ENCODE measurements at regions not wholly inside any gene's neighbourhood (a gene's known extent, or its start where the extent isn't known, plus 50 kb on each side); places are given as distances from the start of the nearest gene placed in this dataset.

- intact Hi-C loops (cut with micrococcal nuclease) = no loop called here
Measured at GRCh38 chr3:150220799-150221198, 187.3 kb upstream of the TSC22D2 start.

GRCh38 chr3:150220041-150220440, 188.1 kb upstream of the TSC22D2 start:
- intact Hi-C loops (cut with micrococcal nuclease) = no loop called here

- intact Hi-C loops (cut with micrococcal nuclease) = no loop called here
Measured at GRCh38 chr3:150218841-150219240, 189.3 kb upstream of the TSC22D2 start.

GRCh38 chr3:150218236-150218635, 189.9 kb upstream of the TSC22D2 start:
- intact Hi-C loops (cut with micrococcal nuclease) = no loop called here

GRCh38 chr3:150217691-150218090, 190.4 kb upstream of the TSC22D2 start:
- intact Hi-C loops (cut with micrococcal nuclease) = no loop called here

- intact Hi-C loops (cut with micrococcal nuclease) = no loop called here
Measured at GRCh38 chr3:150216866-150217600, 191.1 kb upstream of the TSC22D2 start.

GRCh38 chr3:150216041-150216811, 191.9 kb upstream of the TSC22D2 start:
- intact Hi-C loops (cut with micrococcal nuclease) = no loop called here

- intact Hi-C loops (cut with micrococcal nuclease) = no loop called here
Measured at GRCh38 chr3:150215616-150216015, 192.5 kb upstream of the TSC22D2 start.

- intact Hi-C loops (cut with micrococcal nuclease) = no loop called here
Measured at GRCh38 chr3:150213577-150213976, 194.5 kb upstream of the TSC22D2 start.

GRCh38 chr3:150210461-150211110, 197.5 kb upstream of the TSC22D2 start:
- intact Hi-C loops (cut with micrococcal nuclease) = no loop called here

GRCh38 chr3:150203273-150203672, 204.8 kb upstream of the TSC22D2 start:
- intact Hi-C loops (cut with micrococcal nuclease) = no loop called here

GRCh38 chr3:150202711-150203110, 205.4 kb upstream of the TSC22D2 start:
- intact Hi-C loops (cut with micrococcal nuclease) = no loop called here

- intact Hi-C loops (cut with micrococcal nuclease) = no loop called here
Measured at GRCh38 chr3:150194957-150195356, 213.1 kb upstream of the TSC22D2 start.

GRCh38 chr3:150194513-150194912, 213.6 kb upstream of the TSC22D2 start:
- intact Hi-C loops (cut with micrococcal nuclease) = no loop called here

- intact Hi-C loops (cut with micrococcal nuclease) = loop anchor here (1.0 to 2.0 kb wide), 2 partner anchors 217 to 248 kb away; no protein-coding TSS in a partner anchor
Measured at GRCh38 chr3:150184426-150185071, 213.9 kb upstream of the PFN2 start.

- intact Hi-C loops (cut with micrococcal nuclease) = loop anchor here (1.0 to 2.0 kb wide), 2 partner anchors 217 to 247 kb away; no protein-coding TSS in a partner anchor
Measured at GRCh38 chr3:150183678-150184425, 213.2 kb upstream of the PFN2 start.

- intact Hi-C loops (cut with micrococcal nuclease) = no loop called here
Measured at GRCh38 chr3:150180334-150180733, 209.6 kb upstream of the PFN2 start.

GRCh38 chr3:150179330-150179729, 208.6 kb upstream of the PFN2 start:
- intact Hi-C loops (cut with micrococcal nuclease) = no loop called here

GRCh38 chr3:150177673-150178381, 207.1 kb upstream of the PFN2 start:
- intact Hi-C loops (cut with micrococcal nuclease) = no loop called here

GRCh38 chr3:150174179-150174578, 203.5 kb upstream of the PFN2 start:
- intact Hi-C loops (cut with micrococcal nuclease) = no loop called here
